GM12878 (cell line): ENCODE measurements at regions not wholly inside any gene's neighbourhood (a gene's known extent, or its start where the extent isn't known, plus 50 kb on each side); places are given as distances from the start of the nearest gene placed in this dataset.

Experiments used
- ATAC-seq: fragments of 200-7000 bp; cut with Tn5 transposase; 3 replicates; pipeline ENCODE4 v1.9.1; 2020; ENCODE audit warnings: mild to moderate bottlenecking, moderate library complexity
- BruUV-seq: library from RNA; stranded (reverse); fragments of 400-500 nt; replicated peaks from 2 replicates; lab custom pipeline; 2021; lab: Mats Ljungman, UMichigan
- CTCF ChIA-PET: fragments of 300-600 bp; sonication (Branson Sonifier 250); formaldehyde crosslinking; extraction: SDS; loops from one replicate; lab custom pipeline; 2021; ENCODE audit warnings: inconsistent platforms; lab: Yijun Ruan, JAX
- POLR2A ChIA-PET: fragments of 350-600 bp; formaldehyde crosslinking; extraction: SDS; loops from one replicate; lab custom pipeline; 2021; ENCODE audit warnings: inconsistent platforms; lab: Charles Lee
- RAD21 ChIA-PET: fragments of 300-600 bp; sonication (Branson Sonifier 250); formaldehyde crosslinking; loops from one replicate; lab custom pipeline; 2023; ENCODE audit warnings: antibody characterized with exemption; ENCODE audit not compliant: unreplicated experiment; lab: Charles Lee
- SMC1A ChIA-PET: fragments of 300-600 bp; sonication (Branson Sonifier 250); formaldehyde crosslinking; loops from one replicate; lab custom pipeline; 2023; ENCODE audit not compliant: unreplicated experiment, uncharacterized antibody; lab: Charles Lee
- DNase-seq: peaks from one replicate; pipeline ENCODE4 v3.0.0-alpha.2; 2011; ENCODE audit warnings: low read depth, low spot score
- FAIRE-seq: peaks from 3 replicates; lab custom pipeline; 2011; peaks lifted over from hg19 to GRCh38; lab: Jason Lieb, UNC
- H2AFZ ChIP-seq: 2 replicates; pipeline ENCODE4 v1.6.0; 2011; ENCODE audit warnings: low read depth, low read length, control low read depth; ENCODE audit not compliant: control insufficient read depth
- H3K27ac ChIP-seq: 2 replicates; pipeline ENCODE4 v1.5.1; 2011; ENCODE audit warnings: control low read depth; ENCODE audit not compliant: control insufficient read depth, insufficient read depth
- H3K27me3 ChIP-seq, 2 experiments: replicated peaks in 1 of 2; 2 replicates each; pipeline versions ENCODE4 v1.6.0 to v1.6.1; 2011; ENCODE audit warnings: low read length in 1 of 2; ENCODE audit not compliant: control insufficient read depth in 2 of 2, insufficient read depth in 2 of 2
- H3K36me3 ChIP-seq, 2 experiments: 2 replicates each; pipeline ENCODE4 v1.5.1; 2011; ENCODE audit warnings: low read length in 1 of 2; ENCODE audit not compliant: control insufficient read depth in 2 of 2, insufficient read depth in 2 of 2
- H3K4me1 ChIP-seq: 2 replicates; pipeline ENCODE4 v1.6.1; 2011; ENCODE audit warnings: mild to moderate bottlenecking, low read length, moderate library complexity, mixed read lengths; ENCODE audit not compliant: control insufficient read depth, insufficient read depth
- H3K4me2 ChIP-seq: 2 replicates; pipeline ENCODE4 v1.6.0; 2011; ENCODE audit warnings: control low read depth; ENCODE audit not compliant: control insufficient read depth, insufficient read depth
- H3K4me3 ChIP-seq: fragments of 200-600 bp; sonication (generic); 2 replicates; pipeline ENCODE4 v1.5.1; 2016
- H3K79me2 ChIP-seq: 2 replicates; pipeline ENCODE4 v1.6.0; 2011; ENCODE audit warnings: low read length; ENCODE audit not compliant: control insufficient read depth, insufficient read depth
- H3K9ac ChIP-seq: 2 replicates; pipeline ENCODE4 v1.8.0; 2011; ENCODE audit warnings: low read length, control low read depth, mixed read lengths; ENCODE audit not compliant: control insufficient read depth, insufficient read depth
- H3K9me3 ChIP-seq: replicated peaks from 3 replicates; pipeline ENCODE4 v1.5.1; 2011; ENCODE audit warnings: mild to moderate bottlenecking, low read length; ENCODE audit not compliant: control insufficient read depth, insufficient read depth
- H4K20me1 ChIP-seq: 2 replicates; pipeline ENCODE4 v1.6.0; 2011; ENCODE audit not compliant: control insufficient read depth, insufficient read depth
- BHLHE40 ChIP-seq, 2 experiments: fragments of 450-650 bp in 1 of 2; IDR thresholded peaks; 2 replicates each; pipeline ENCODE4 v1.6.1; 2011 to 2017; ENCODE audit warnings: low read depth in 2 of 2, borderline replicate concordance in 1 of 2, improper control_type of control experiment in 1 of 2, low read length in 1 of 2, mild to moderate bottlenecking in 1 of 2
- FOS ChIP-seq: IDR thresholded peaks from 3 replicates; pipeline ENCODE4 v1.6.1; 2011; ENCODE audit warnings: borderline replicate concordance; ENCODE audit not compliant: insufficient read length; ENCODE audit errors: extremely low read depth
- NBN ChIP-seq: fragments of 450-650 bp; IDR thresholded peaks from 2 replicates; pipeline ENCODE4 v1.6.1; 2016
- NFXL1 ChIP-seq: fragments of 450-650 bp; IDR thresholded peaks from 2 replicates; pipeline ENCODE4 v1.6.1; 2017; ENCODE audit warnings: antibody characterized with exemption, mild to moderate bottlenecking, borderline replicate concordance
- NFYA ChIP-seq: IDR thresholded peaks from 2 replicates; pipeline ENCODE4 v1.6.1; 2011; ENCODE audit warnings: low read depth, mild to moderate bottlenecking, low read length, improper control_type of control experiment, borderline replicate concordance
- NR2C1 ChIP-seq: fragments of 450-650 bp; IDR thresholded peaks from 2 replicates; pipeline ENCODE4 v1.6.1; 2017; ENCODE audit warnings: antibody characterized with exemption, mild to moderate bottlenecking, moderate library complexity
- RCOR1 ChIP-seq: conservative IDR thresholded peaks from 2 replicates; pipeline ENCODE4 v1.6.1; 2012; ENCODE audit warnings: low read depth, low read length, improper control_type of control experiment
- SMAD1 ChIP-seq: fragments of 450-650 bp; IDR thresholded peaks from 2 replicates; pipeline ENCODE4 v1.6.1; 2018; ENCODE audit warnings: mild to moderate bottlenecking, low read depth; ENCODE audit not compliant: partially characterized antibody
- ZBED1 ChIP-seq: IDR thresholded peaks from 2 replicates; pipeline ENCODE4 v1.6.1; 2016; ENCODE audit warnings: borderline replicate concordance
- ZNF24 ChIP-seq: fragments of 450-650 bp; IDR thresholded peaks from 2 replicates; pipeline ENCODE4 v1.6.1; 2017; ENCODE audit warnings: antibody characterized with exemption, mild to moderate bottlenecking
- ZNF622 ChIP-seq: fragments of 450-650 bp; IDR thresholded peaks from 2 replicates; pipeline ENCODE4 v1.6.1; 2017; ENCODE audit warnings: mild to moderate bottlenecking, inconsistent platforms
- WGBS: methylation state at CpG from one replicate; pipeline ENCODE4 v1.1.6; 2016; ENCODE audit warnings: low lambda C conversion rate; ENCODE audit not compliant: insufficient replicate concordance, insufficient coverage; ENCODE audit errors: missing lambda C conversion rate; 5-methylcytosine and 5-hydroxymethylcytosine counted together
- in situ Hi-C: fragments of 300-500 bp; cut with MboI; formaldehyde crosslinking; loops from 9 replicates; pipeline ENCODE4 v1.14.3; 2018; ENCODE audit warnings: mixed read lengths
- intact Hi-C: fragments of 100-400 bp; cut with micrococcal nuclease; formaldehyde crosslinking; loops from one replicate; pipeline ENCODE4 v1.14.2; 2022; ENCODE audit not compliant: unreplicated experiment
- TF ChIP-seq, protein P1 (sequence below): fragments of 450-650 bp; formaldehyde crosslinking; IDR thresholded peaks from 2 replicates; pipeline ENCODE4 v1.4.0; 2022; ENCODE audit warnings: mild to moderate bottlenecking, moderate library complexity

DNA sequence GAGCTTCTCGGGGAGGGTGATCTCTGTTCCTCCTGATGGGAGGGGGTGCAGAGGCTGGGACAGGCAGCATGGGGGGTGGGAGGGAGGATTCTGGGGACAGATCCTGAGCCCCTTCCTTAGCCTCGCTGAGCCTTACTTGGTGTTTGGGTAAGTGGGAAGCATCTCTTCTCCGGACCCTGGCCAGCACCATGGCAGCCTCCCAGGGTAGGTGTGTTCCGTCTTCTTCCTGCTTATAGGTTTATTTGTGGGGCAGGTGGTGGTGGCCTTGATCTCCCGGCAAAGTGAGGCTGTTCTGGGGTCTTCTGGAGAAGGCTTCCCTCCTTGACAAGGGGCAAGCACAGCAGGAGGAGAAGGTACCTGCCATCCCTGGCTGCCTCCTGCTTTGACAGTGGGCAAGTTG lies 226.9 kb downstream of the GLRX3 start:
- no peak overlapping the region for H3K27ac ChIP-seq
- RAD21 ChIA-PET = no interaction called here
- H3K27me3 ChIP-seq = no peaks in the 10 kb centered on the region
- no peak for FAIRE-seq
- SMC1A ChIA-PET = no interaction called here
- H3K9ac ChIP-seq = no peak overlapping the region
- no peaks in the 10 kb centered on the region for H4K20me1 ChIP-seq
- CTCF ChIA-PET = no interaction called here
- no peaks in the 10 kb centered on the region for H3K36me3 ChIP-seq
- H3K4me1 ChIP-seq = no peaks in the 10 kb centered on the region
- intact Hi-C loops (no loop called here), in situ Hi-C loops (no loop called here)
- H3K79me2 ChIP-seq = no peaks in the 10 kb centered on the region
- H3K4me3 ChIP-seq = no peak overlapping the region
- no TSS peak for BruUV-seq
- TF ChIP-seq ZBED1 (no peak), NBN (no peak), ZNF24 (no peak), NFYA (no peak), NR2C1 (no peak), BHLHE40 (IDR thresholded peaks at IDR 0.05; ENCODE audit: borderline replicate concordance in 1 of 2, low read depth in 2 of 2, low read length in 1 of 2) (no peak), ZNF622 (no peak), RCOR1 (no peak), SMAD1 (no peak), FOS (no peak), NFXL1 (no peak)
- TF ChIP-seq, protein P1, sequence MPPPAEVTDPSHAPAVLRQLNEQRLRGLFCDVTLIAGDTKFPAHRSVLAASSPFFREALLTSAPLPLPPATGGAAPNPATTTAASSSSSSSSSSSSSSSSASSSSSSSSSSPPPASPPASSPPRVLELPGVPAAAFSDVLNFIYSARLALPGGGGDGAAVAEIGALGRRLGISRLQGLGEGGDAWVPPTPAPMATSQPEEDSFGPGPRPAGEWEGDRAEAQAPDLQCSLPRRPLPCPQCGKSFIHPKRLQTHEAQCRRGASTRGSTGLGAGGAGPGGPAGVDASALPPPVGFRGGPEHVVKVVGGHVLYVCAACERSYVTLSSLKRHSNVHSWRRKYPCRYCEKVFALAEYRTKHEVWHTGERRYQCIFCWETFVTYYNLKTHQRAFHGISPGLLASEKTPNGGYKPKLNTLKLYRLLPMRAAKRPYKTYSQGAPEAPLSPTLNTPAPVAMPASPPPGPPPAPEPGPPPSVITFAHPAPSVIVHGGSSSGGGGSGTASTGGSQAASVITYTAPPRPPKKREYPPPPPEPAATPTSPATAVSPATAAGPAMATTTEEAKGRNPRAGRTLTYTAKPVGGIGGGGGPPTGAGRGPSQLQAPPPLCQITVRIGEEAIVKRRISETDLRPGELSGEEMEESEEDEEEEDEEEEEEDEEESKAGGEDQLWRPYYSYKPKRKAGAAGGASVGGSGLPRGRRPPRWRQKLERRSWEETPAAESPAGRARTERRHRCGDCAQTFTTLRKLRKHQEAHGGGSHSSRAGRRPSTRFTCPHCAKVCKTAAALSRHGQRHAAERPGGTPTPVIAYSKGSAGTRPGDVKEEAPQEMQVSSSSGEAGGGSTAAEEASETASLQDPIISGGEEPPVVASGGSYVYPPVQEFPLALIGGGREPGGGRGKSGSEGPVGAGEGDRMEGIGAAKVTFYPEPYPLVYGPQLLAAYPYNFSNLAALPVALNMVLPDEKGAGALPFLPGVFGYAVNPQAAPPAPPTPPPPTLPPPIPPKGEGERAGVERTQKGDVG (CRISPR knock-in tag) = no peak
- POLR2A ChIA-PET = no interaction called here
- no peak for ATAC-seq
- no peak overlapping the region for H2AFZ ChIP-seq
- no peak for DNase-seq
- H3K4me2 ChIP-seq = no peak overlapping the region
- H3K9me3 ChIP-seq = no peaks in the 10 kb centered on the region
- WGBS = 7% methylated on average over 5 of the region's 5 CpGs
